ENCODE measurements at regions not wholly inside any gene's neighbourhood (a gene's known extent, or its start where the extent isn't known, plus 50 kb on each side); places are given as distances from the start of the nearest gene placed in this dataset.

- Histone ChIP-seq H3K4me3 (ENCODE audit: low read depth, low read length) (no peak overlapping the region), H3K36me3 (no peaks in the 10 kb centered on the region), H3K27ac (peak overlapping the region; percentile 61), H3K9me3 (ENCODE audit: severe bottlenecking) (peaks cover 3% of the 10 kb centered on the region), H3K27me3 (ENCODE audit: insufficient read depth, low read depth, severe bottlenecking) (no peaks in the 10 kb centered on the region)
- TF ChIP-seq CTCF (IDR thresholded peaks at IDR 0.05; ENCODE audit: low read depth, low read length) = no peak
- no peak for DNase-seq
Measured at GRCh38 chr2:16871411-16871810, 205.8 kb upstream of the CYRIA start.

DNA sequence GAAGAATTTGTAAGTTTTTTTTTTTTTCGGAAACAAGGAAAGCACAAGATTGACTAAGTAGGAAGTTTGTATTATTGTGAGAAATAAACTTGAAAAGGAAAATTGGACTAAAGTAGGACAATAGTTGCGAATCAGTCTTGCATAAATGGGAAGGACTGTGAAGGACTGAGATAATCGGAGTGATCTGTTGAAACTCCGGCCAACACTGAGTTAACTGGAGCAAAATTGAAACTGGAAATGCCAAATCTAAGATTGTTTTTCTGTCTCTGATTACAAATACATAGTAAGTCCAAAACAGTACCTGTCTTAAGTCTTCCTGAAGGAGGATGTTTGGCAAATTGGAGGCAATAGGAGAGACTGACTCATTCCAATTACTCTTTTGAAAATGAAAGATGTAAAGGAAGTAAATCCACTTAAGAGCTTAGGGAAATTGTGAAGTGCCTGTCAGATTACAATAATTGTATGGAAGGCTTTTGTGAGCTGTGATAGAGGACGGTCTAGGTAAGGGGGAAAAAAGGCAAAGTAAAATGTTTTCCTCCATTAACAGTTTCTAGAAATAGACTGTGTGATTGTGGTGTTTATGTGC lies 204.9 kb upstream of the CYRIA start:
- no peak for TF ChIP-seq CTCF (IDR thresholded peaks at IDR 0.05; ENCODE audit: low read depth, low read length)
- Histone ChIP-seq H3K4me3 (ENCODE audit: low read depth, low read length) (no peak overlapping the region), H3K9me3 (ENCODE audit: severe bottlenecking) (no peaks in the 10 kb centered on the region), H3K27ac (peak overlapping the region; percentile 61), H3K36me3 (no peaks in the 10 kb centered on the region), H3K27me3 (ENCODE audit: insufficient read depth, low read depth, severe bottlenecking) (no peaks in the 10 kb centered on the region)
- no peak for DNase-seq

GRCh38 chr2:16869711-16870110 lies 204.1 kb upstream of the CYRIA start:
- Histone ChIP-seq H3K9me3 (ENCODE audit: severe bottlenecking) (no peaks in the 10 kb centered on the region), H3K36me3 (no peaks in the 10 kb centered on the region), H3K27ac (no peak overlapping the region), H3K27me3 (ENCODE audit: insufficient read depth, low read depth, severe bottlenecking) (no peaks in the 10 kb centered on the region), H3K4me3 (ENCODE audit: low read depth, low read length) (no peak overlapping the region)
- TF ChIP-seq CTCF (IDR thresholded peaks at IDR 0.05; ENCODE audit: low read depth, low read length) = no peak
- no peak for DNase-seq

DNA sequence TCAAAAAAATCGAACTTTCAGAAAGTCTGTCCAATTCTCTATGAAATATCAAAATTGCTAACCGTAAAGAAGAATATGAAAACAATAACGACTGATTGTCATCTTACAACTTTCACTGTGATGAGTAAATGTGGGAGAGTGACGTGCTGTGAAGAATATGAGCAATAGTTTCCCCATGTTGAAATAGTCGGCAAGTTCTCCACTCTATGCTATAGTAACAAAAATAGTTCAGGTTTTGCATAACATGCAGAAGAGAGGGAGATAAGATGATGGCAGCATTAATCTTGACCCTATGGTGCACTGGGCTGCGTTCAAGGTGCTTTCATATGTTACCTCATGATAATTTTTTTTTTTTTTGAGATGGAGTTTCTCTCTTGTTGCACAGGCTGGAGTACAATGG lies 196.8 kb upstream of the CYRIA start:
- Histone ChIP-seq H3K36me3 (no peaks in the 10 kb centered on the region), H3K9me3 (ENCODE audit: severe bottlenecking) (peaks cover 9% of the 10 kb centered on the region), H3K27ac (no peak overlapping the region), H3K27me3 (ENCODE audit: insufficient read depth, low read depth, severe bottlenecking) (no peaks in the 10 kb centered on the region), H3K4me3 (ENCODE audit: low read depth, low read length) (no peak overlapping the region)
- TF ChIP-seq CTCF (IDR thresholded peaks at IDR 0.05; ENCODE audit: low read depth, low read length) = no peak
- DNase-seq = no peak

DNA sequence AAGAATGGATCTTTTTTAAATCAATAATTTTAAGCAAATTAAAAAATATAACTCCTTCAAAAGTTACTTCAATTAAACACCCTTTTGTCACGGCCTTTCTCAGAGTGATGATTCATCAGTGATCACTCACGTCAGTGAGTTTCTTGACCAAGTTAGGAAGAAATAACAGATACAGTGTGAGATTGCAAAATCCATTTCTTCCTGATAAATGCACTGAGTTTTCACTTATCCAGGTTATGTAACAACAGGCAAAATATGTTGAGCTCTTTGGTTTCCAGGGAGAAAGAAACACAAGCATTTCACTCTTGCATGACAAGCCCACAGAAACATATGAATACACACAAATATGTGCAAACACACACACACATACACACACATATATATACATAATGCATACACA lies 195.9 kb upstream of the CYRIA start:
- Histone ChIP-seq H3K9me3 (ENCODE audit: severe bottlenecking) (peaks cover 9% of the 10 kb centered on the region), H3K4me3 (ENCODE audit: low read depth, low read length) (no peak overlapping the region), H3K27ac (no peak overlapping the region), H3K36me3 (no peaks in the 10 kb centered on the region), H3K27me3 (ENCODE audit: insufficient read depth, low read depth, severe bottlenecking) (no peaks in the 10 kb centered on the region)
- DNase-seq = no peak
- TF ChIP-seq CTCF (IDR thresholded peaks at IDR 0.05; ENCODE audit: low read depth, low read length) = no peak

GRCh38 chr2:16861111-16861510 lies 195.5 kb upstream of the CYRIA start:
- no peaks in the 10 kb centered on the region for H3K36me3 ChIP-seq
- H3K9me3 ChIP-seq (ENCODE audit: severe bottlenecking) = peaks cover 9% of the 10 kb centered on the region
- no peak for DNase-seq
- TF ChIP-seq CTCF (IDR thresholded peaks at IDR 0.05; ENCODE audit: low read depth, low read length) = no peak
- no peak overlapping the region for H3K4me3 ChIP-seq (ENCODE audit: low read depth, low read length)
- H3K27ac ChIP-seq = peak overlapping the region; percentile 64
- H3K27me3 ChIP-seq (ENCODE audit: insufficient read depth, low read depth, severe bottlenecking) = no peaks in the 10 kb centered on the region

Data from WERI-Rb-1 (cell line).